CD4-positive, alpha-beta T cell (primary cell): ENCODE measurements at regions not wholly inside any gene's neighbourhood (a gene's known extent, or its start where the extent isn't known, plus 50 kb on each side); places are given as distances from the start of the nearest gene placed in this dataset.

ENCODE experiments used
- ATAC-seq: fragments of 200-7000 bp; cut with Tn5 transposase; one replicate; pipeline ENCODE4 v1.10.0; 2022; ENCODE audit warnings: mild to moderate bottlenecking; ENCODE audit not compliant: poor library complexity
- CTCF ChIA-PET: fragments of 350-600 bp; sonication (Branson Sonifier 250); formaldehyde crosslinking; loops from one replicate; lab custom pipeline; 2021; ENCODE audit warnings: antibody characterized with exemption, inconsistent platforms; lab: Charles Lee
- POLR2A ChIA-PET: fragments of 350-600 bp; sonication (Branson Sonifier 250); formaldehyde crosslinking; loops from one replicate; lab custom pipeline; 2021; ENCODE audit warnings: antibody characterized with exemption, inconsistent platforms; lab: Charles Lee
- DNase-seq, 14 experiments: peaks; one replicate each; pipeline ENCODE4 v3.0.0-alpha.2; 2013 to 2020; ENCODE audit warnings: mixed read lengths in 2 of 14
- H3K27ac ChIP-seq, 2 donors: one replicate each; pipeline versions ENCODE4 v1.5.1 to v1.7.0; 2013; ENCODE audit warnings: low read length in 2 of 2, low read depth in 1 of 2, mild to moderate bottlenecking in 1 of 2
- H3K27me3 ChIP-seq, 2 experiments: 1 replicate in 1 of 2; 2 replicates in 1 of 2; pipeline versions ENCODE4 v1.6.1 to v1.7.0; 2013; ENCODE audit warnings: low read length in 2 of 2, control low read depth in 1 of 2, mild to moderate bottlenecking in 1 of 2, moderate library complexity in 1 of 2; ENCODE audit not compliant: insufficient read depth in 2 of 2, control insufficient read depth in 1 of 2
- H3K36me3 ChIP-seq: one replicate; pipeline ENCODE4 v1.6.1; 2013; ENCODE audit warnings: low read length, control low read depth; ENCODE audit not compliant: insufficient read depth
- H3K4me1 ChIP-seq: one replicate; pipeline ENCODE4 v1.6.1; 2013; ENCODE audit warnings: low read length, control low read depth; ENCODE audit not compliant: insufficient read depth
- H3K4me3 ChIP-seq: one replicate; pipeline ENCODE4 v1.5.1; 2013; ENCODE audit warnings: mild to moderate bottlenecking, low read length, moderate library complexity
- H3K9me3 ChIP-seq, 2 experiments: 1 replicate in 1 of 2; 2 replicates in 1 of 2; pipeline versions ENCODE4 v1.6.1 to v1.7.0; 2013; ENCODE audit warnings: low read length in 2 of 2, mild to moderate bottlenecking in 2 of 2, control low read depth in 1 of 2, moderate library complexity in 1 of 2; ENCODE audit not compliant: control insufficient read depth in 1 of 2, insufficient read depth in 1 of 2
- H3K27ac Mint-ChIP-seq: one replicate; pipeline ENCODE4 v1.8.0; 2020; ENCODE audit warnings: mixed read lengths
- H3K27me3 Mint-ChIP-seq: one replicate; pipeline ENCODE4 v1.8.0; 2021; ENCODE audit warnings: mixed read lengths
- H3K36me3 Mint-ChIP-seq: one replicate; pipeline ENCODE4 v1.8.0; 2021; ENCODE audit warnings: low read depth, mixed read lengths
- H3K4me1 Mint-ChIP-seq: one replicate; pipeline ENCODE4 v1.8.0; 2021; ENCODE audit warnings: low read depth, mixed read lengths
- H3K4me3 Mint-ChIP-seq: one replicate; pipeline ENCODE4 v1.8.0; 2020; ENCODE audit warnings: mild to moderate bottlenecking, mixed read lengths
- H3K9me3 Mint-ChIP-seq: one replicate; pipeline ENCODE4 v1.8.0; 2020; ENCODE audit warnings: mixed read lengths
- intact Hi-C, 2 experiments: fragments of 100-400 bp; cut with DNase I in 1 of 2; cut with micrococcal nuclease in 1 of 2; formaldehyde crosslinking; loops; one replicate each; pipeline versions ENCODE4 v1.15.1 to v1.9.0; 2023 to 2025; cut with DNase I, micrococcal nuclease
- TF ChIP-seq, protein P1 (sequence below): fragments of 200-600 bp; IDR thresholded peaks from one replicate; pipeline ENCODE4 v1.8.0; 2022; ENCODE audit warnings: antibody characterized with exemption, mild to moderate bottlenecking

DNA sequence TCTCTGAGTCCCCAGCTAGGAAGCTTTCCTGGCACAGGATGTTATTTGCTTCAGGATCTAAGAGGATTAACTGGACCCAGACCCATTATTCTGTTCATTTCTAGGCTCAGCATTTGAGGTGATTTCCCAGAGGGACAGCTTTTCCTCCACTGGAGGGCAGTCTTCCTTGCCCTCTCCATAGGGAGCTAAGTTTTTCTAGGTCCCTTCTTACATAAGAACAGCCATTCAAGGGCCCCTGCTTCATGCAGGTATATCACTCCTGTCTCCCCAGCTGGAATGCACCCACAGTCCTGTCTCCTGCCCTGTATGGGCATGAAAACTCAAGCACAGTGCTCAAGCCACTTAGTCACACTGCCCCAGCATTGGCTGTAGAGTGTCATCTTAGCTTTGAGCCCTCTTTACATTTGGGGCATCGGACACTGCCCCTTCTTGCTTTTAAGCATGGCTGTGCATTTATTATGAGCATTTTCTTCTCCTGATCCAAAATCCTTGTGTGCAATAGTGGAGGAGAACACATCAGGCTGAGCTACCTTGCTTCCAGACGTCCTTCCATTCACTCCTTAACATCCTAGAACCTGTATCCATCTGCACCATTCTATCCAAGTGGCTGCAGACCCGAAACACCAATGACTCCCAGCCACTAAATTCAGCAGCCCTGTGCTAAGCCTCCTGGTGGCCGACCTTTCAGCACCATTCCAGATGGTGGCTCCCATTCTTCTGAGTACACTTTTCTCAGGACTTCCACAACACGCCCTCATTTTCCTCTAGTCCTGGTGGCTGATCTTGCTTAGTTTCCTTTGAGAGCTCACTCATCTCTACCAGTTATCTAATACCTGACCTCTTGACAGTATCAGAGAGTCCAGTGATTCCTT lies 80.0 kb downstream of the COPS8 start:
- POLR2A ChIA-PET = no interaction called here
- DNase-seq (no peak), ATAC-seq (no peak)
- CTCF ChIA-PET = interaction anchor here (1.1 kb wide), 1 partner anchor 310 kb away, joined by 3 read pairs; no protein-coding TSS in a partner anchor
- Histone ChIP-seq H3K36me3 (no peaks in the 10 kb centered on the region), H3K9me3 (no peaks in the 10 kb centered on the region), H3K4me3 (no peak overlapping the region), H3K27me3 (no peaks in the 10 kb centered on the region), H3K27ac (no peak overlapping the region), H3K4me1 (no peaks in the 10 kb centered on the region)
- TF ChIP-seq, protein P1, sequence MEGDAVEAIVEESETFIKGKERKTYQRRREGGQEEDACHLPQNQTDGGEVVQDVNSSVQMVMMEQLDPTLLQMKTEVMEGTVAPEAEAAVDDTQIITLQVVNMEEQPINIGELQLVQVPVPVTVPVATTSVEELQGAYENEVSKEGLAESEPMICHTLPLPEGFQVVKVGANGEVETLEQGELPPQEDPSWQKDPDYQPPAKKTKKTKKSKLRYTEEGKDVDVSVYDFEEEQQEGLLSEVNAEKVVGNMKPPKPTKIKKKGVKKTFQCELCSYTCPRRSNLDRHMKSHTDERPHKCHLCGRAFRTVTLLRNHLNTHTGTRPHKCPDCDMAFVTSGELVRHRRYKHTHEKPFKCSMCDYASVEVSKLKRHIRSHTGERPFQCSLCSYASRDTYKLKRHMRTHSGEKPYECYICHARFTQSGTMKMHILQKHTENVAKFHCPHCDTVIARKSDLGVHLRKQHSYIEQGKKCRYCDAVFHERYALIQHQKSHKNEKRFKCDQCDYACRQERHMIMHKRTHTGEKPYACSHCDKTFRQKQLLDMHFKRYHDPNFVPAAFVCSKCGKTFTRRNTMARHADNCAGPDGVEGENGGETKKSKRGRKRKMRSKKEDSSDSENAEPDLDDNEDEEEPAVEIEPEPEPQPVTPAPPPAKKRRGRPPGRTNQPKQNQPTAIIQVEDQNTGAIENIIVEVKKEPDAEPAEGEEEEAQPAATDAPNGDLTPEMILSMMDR = no peak
- intact Hi-C loops = no loop called here
- Mint-ChIP-seq H3K27me3 (peaks cover 5% of the 10 kb centered on the region), H3K36me3 (no peaks in the 10 kb centered on the region), H3K9me3 (no peaks in the 10 kb centered on the region), H3K4me3 (no peak overlapping the region), H3K27ac (no peak overlapping the region), H3K4me1 (no peaks in the 10 kb centered on the region)

DNA sequence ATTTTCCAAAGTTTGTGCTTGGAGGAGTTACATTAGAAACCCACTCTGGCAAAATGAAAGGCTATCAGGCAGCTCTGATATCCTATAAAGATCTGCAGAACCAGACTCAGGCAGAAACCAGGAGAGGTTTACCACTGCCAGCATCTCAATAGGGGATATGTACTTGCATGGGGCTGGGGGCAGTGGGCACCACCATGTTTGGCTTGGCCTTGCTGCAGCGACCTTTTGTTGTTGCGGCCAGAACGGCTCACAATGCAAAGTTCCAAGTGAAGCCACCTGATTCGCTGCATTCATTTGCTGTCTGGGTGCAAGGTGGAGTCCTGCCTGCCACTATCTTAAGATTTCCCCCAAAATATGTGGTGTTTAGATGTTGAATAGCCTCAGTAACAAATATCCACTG lies 81.3 kb downstream of the COPS8 start:
- H3K36me3 ChIP-seq = no peaks in the 10 kb centered on the region
- intact Hi-C loops = no loop called here
- H3K9me3 Mint-ChIP-seq = no peaks in the 10 kb centered on the region
- POLR2A ChIA-PET = no interaction called here
- CTCF ChIA-PET = no interaction called here
- no peak overlapping the region for H3K4me3 ChIP-seq
- H3K27me3 ChIP-seq = no peaks in the 10 kb centered on the region
- DNase-seq (no peak), ATAC-seq (no peak)
- peaks cover 5% of the 10 kb centered on the region for H3K27me3 Mint-ChIP-seq
- TF ChIP-seq, protein P1 = no peak
- H3K4me1 ChIP-seq = no peaks in the 10 kb centered on the region
- no peak overlapping the region for H3K27ac Mint-ChIP-seq
- no peak overlapping the region for H3K27ac ChIP-seq
- H3K4me3 Mint-ChIP-seq = no peak overlapping the region
- no peaks in the 10 kb centered on the region for H3K4me1 Mint-ChIP-seq
- no peaks in the 10 kb centered on the region for H3K36me3 Mint-ChIP-seq
- no peaks in the 10 kb centered on the region for H3K9me3 ChIP-seq

DNA sequence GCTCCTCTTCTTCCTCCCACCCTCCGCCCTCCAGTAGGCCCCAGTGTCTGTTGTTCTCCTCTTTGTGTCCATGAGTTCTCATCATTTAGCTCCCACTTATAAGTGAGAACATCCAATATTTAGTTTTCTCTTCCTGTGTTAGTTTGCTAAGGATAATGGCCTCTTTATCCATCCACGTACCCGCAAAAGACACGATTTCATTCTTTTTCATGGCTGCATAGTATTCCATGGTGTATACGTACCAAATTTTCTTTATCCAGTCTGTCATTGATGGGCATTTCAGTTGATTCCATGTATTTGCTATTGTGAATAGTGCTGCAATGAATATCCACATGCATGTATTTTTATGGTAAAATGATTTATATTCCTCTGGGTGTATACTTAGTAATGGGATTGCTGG lies 82.2 kb downstream of the COPS8 start:
- no peaks in the 10 kb centered on the region for H3K4me1 ChIP-seq
- no peak overlapping the region for H3K27ac Mint-ChIP-seq
- no peaks in the 10 kb centered on the region for H3K36me3 Mint-ChIP-seq
- ChIA-PET CTCF (no interaction called here), POLR2A (no interaction called here)
- H3K27me3 Mint-ChIP-seq = peaks cover 9% of the 10 kb centered on the region
- H3K4me1 Mint-ChIP-seq = no peaks in the 10 kb centered on the region
- no peaks in the 10 kb centered on the region for H3K27me3 ChIP-seq
- no peaks in the 10 kb centered on the region for H3K36me3 ChIP-seq
- H3K4me3 ChIP-seq = no peak overlapping the region
- ATAC-seq (no peak), DNase-seq (no peak)
- intact Hi-C loops = no loop called here
- H3K4me3 Mint-ChIP-seq = no peak overlapping the region
- H3K27ac ChIP-seq = no peak overlapping the region
- TF ChIP-seq, protein P1 = no peak
- H3K9me3 Mint-ChIP-seq = no peaks in the 10 kb centered on the region
- H3K9me3 ChIP-seq = no peaks in the 10 kb centered on the region
